ENCODE measurements at regions not wholly inside any gene's neighbourhood (a gene's known extent, or its start where the extent isn't known, plus 50 kb on each side); places are given as distances from the start of the nearest gene placed in this dataset.

DNA sequence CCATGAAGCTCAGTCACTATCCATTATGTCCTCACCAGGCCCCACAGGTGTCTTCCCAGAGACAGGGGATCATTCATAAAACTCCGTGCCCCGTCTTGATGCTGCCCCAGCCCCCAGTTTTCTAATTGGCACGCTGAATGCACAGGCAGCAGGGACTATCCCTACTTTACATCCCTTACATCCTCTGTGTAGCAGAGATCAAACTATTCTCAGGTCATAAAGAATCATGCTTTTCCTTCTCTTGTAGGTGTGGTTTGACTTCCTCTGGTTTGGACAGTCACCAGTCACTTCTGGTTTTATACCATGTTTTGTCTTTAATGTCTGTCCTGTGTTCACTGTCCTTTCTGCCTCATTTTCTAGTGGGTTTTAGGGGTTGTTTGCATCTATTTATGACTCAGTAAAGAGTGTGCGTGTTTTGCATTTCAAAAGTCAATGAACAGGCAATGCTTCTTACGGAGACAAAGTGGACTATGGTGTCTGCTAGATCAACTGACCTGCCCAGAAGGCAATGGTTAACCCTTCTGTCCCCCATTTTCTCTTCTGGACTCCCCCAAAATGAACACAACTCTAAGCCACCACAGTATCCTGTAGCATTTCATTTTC is 140.4 kb upstream of the NPVF start:
- no peak for DNase-seq

DNA sequence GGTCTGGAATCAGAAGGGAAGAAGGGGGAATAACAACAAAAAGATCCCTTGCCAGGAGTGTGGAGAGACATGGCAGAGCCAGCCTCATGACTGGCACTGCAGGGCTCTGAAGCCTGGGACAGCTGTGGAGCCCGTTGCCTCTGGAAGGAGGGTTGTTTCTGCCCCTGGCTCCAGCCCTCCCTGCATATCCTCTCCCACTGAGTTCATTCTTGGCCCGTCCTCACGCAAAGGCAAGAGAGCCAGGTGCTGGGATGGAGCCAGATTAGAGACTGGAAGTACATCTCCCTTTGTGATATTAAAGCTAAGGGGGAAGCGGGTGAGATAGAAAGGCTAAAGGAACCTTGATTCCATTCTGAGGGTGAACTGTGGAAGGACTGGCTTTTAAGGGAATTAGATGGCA is 141.5 kb upstream of the NPVF start:
- no peak for DNase-seq

- DNase-seq = no peak
Measured at GRCh38 chr7:25371972-25372371, 143.7 kb upstream of the NPVF start.

DNA sequence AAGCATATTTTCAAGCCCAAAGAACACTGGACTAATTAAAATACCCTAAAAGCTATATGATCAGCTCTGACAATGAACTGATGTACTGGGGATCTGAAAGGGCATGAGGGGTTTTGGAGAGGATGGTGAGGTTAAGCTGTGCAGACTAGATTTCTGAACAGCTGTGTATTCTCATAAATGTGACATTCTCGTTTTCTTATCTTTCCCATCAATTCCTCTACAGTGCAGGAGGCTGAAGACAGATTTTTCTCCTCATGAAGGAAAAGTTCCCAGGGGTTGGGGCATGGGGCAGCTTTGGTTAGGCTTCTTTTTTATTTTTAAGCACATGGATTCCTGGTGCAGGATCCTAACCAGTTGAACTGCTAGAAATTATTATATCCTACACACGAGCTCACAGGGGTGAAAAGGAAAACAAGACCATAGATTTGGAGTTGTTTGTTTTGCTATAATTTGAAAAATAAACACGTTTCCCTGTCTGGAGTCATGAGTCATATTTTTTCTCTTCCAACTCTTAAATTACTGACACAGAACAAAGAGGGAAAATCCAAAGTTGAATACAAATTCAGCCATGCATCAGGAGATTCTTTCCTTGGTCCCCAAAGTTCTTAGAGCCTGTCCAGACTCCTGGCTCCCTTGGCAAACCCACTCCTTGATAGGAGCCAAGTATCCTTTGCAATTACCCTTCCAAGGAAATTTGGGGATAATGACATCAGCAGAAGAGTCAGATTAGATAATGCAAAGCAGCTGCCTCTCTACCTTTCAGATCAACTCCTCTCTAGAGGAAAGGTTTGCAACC is 147.7 kb upstream of the NPVF start:
- DNase-seq = no peak

- no peak for DNase-seq
Measured at GRCh38 chr7:25379351-25380300, 151.3 kb upstream of the NPVF start.

GRCh38 chr7:25381818-25382589 is 153.7 kb upstream of the NPVF start:
- DNase-seq = no peak

GRCh38 chr7:25382869-25383268 is 154.6 kb upstream of the NPVF start:
- no peak for DNase-seq

DNA sequence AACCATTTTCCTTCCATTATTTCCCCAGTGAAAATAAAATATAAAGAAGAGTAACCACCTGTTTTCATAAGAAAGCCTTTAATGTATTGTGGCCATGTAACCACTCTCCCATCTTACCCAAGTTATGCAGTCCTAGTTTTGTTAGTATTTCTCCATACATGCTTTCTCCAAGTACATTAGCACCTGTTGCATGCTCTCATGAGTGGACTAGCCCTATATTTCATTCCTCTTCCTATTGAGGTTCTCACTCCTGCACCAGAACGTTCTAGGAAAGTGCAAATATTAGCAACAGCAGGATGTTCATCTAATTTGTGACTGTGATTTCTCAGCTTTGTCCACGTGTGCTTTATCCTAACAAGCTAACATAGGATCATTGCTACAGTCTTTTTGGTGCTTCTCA is 155.1 kb upstream of the NPVF start:
- no peak for DNase-seq

DNA sequence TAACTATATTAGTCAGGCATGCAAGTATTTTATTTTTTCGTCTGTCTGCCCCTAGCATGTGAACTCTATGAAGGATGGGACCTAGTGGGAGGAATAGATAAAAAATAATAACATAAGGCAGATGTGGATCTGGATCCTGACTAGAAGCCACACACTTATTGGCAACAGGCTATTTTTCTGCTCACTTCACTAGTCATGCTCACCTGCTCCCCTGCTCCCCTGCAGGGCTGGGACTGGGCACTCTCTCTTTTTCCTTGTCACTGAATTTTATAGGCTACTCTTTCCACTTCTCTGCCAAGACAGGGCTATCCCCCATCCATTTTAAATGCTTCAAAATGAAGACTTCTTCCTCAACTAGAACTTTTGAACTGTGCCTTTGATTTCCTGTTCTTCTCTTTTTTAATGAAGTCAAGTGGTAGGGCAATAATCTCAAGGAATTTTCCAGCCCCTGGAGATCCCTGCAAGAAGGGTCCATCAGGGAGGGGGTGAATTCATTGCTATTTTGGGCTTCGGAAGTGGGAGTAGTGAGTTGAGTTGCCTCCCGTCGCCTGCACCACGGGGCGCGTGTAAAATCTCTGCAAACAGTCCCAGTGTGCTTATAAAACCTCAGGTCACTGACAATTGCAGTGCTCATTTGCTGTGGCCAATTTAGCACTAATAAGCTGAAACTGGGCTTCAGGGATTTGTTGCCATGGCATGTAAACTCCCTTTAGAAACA is 156.7 kb upstream of the NPVF start:
- no peak for DNase-seq

DNA sequence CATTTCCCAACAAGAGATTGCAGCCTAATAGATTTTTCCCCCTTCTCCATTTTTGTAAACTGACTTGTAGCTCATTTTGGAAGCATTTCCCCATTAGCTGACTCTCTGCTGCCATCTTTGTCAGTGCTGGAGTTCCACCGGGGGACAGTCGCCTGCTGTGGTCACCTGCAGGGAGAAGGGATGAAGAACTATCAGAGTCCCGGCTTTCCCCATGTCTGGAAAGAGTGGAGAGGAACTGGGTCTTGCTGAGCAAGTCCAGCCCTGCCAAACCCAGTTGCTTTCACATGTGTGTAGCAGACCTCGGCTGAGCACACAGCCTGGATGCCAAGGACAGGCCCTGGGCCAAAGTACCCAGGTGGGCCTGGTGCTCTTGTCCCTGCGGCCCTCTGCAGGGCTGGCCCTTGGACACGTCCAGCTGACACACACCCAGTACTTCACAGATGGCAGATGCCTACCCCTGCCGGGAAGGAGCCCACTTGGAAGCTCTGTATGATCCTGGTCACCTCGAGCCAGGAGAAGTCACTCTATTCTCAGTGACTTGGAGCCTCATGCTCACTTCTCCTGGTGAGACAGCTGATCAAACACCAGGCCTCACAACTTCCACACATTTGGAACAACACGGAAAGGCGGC is 157.3 kb upstream of the NPVF start:
- no peak for DNase-seq

DNA sequence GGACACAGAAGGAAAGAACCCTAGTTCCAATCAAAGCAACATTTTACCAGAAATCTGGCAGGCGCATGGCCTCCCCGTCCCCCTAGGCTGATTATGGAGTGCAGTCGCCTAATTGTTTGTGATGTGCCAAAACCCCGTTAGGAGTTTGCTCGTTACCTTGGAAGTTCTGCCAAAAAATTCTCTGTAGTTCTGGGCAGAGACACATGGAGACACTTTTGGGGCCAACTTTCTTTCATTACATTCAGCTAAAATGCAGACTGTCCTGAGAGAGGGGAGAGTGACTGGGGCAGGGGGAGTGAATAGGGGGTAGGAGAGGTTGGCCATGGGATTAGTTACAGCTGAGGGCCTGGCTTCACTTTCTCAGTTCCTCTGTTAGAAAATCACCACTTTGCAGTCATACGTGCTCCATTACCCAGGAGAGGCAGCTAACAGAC is 158.0 kb upstream of the NPVF start:
- no peak for DNase-seq

DNA sequence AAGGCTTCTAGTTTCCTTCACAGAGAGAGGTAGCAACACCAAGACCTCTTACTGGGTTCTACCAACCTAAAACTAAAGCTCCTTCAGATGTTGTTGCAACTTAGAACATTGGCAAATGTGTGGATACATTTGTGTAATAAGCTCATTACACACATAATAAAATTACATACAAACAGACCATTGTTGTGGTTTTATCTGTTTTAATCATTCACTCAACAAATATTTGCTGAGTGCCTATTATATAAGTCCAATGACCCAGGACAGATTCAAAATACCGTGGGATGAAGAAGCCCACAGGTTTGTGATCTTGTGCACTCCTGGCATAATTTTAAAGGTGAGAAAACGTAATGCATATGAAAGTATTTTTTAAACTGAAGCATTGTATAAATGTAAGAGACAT is 160.4 kb upstream of the NPVF start:
- no peak for DNase-seq

GRCh38 chr7:25389489-25390106 is 161.3 kb upstream of the NPVF start:
- DNase-seq = peak; percentile 64

DNA sequence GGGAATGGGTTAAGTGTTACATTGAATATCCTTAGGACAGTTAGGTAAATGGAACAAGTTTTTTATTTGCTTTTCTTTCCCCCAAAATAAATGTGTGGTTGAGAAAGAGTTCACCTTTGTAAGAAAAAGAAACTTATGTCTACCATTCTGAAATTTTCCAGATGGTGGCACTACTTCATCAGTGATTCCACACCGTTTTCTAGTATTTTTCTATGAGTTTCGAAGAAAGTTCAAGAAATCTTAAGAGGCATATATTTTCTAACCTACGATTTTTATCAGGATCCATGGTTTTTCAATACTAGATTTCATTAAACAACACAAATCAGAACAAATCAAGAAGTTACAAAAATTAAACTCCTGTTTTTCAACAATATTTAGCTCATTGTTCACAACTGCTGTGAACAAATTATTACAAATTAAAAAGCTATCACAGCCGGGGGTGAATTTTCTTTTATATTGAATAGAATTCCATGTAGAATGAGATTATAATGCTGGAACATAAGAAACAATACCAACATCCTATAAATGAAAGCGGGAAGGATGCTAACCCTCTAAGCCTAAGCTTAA is 163.1 kb upstream of the NPVF start:
- peak; percentile 40 for DNase-seq

GRCh38 chr7:25391961-25392587 is 163.8 kb upstream of the NPVF start:
- DNase-seq = no peak

DNA sequence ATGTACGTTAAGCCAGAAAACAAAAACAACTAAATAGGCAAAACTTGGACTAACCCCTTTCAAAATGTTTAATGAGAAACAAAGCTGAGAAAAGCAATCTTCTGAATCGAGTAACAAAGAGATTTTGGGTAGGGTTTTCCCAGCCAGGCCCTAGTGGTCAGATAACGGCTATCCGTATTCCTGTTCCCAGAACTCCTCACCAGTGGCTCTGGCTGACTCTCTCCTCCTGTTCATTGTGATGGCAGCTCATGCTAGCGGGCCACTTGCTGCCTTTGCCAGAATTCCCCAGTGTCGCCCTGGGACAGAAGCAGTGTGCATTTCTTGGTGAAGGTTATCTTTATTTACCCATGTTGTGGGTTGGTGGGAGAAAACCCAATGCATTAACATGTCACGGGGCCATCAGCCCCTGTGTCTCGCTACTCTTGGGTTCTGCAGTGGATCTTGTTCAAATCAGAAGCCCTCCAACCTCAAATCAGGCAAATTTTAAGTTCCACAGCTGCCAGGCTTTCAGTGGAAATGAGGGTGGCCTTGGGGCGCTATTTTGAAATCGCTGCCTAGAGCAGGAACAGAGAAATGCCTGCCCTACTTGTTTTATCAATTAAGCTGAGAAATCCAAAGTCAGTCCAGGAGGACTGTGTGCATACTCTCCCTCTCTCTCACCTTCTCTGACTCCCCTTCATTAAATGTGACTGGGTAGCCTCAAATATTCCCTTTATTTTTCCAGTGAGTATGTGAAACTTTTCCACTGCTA is 164.5 kb upstream of the NPVF start:
- DNase-seq = no peak

- no peak for DNase-seq
Measured at GRCh38 chr7:25395976-25396375, 167.7 kb upstream of the NPVF start.

DNA sequence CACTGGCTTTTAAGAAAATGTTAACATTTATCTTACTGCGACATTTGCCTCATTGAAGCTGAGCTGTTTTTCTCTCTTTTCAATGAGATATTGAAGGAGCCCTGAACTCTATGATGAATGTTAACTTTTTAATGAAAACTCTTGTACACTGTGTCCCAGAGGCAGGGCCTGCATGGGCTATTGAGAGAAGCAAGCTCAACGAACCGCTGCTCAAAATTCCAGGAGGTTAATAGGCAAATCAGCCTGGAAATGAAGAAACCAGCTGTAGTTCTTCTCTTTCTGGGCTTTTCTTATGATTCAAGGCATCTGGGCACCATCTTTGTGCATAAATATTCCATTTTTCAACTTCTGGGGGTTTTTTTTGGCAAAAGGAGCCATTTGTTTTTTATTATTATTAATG is 168.4 kb upstream of the NPVF start:
- DNase-seq = no peak

DNA sequence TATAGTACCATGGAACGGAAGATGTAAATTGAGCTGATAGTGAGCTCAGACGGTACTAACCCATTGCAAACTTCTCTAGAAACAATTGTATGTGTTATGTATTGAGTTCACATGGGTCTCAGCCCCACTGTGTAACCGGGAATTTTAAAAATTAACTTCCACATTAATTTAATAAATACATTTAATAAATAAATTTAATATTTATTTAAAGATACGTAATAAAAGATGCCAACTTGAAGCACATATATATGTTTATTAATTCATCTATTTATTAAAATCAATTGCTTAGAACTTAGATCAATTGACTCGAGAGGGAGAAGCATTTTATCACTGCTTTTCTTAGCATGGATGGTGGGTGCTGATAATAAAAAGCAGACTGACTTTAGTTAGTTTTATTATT is 170.1 kb upstream of the NPVF start:
- no peak for DNase-seq
